RWPE2 (cell line): ENCODE measurements at regions not wholly inside any gene's neighbourhood (a gene's known extent, or its start where the extent isn't known, plus 50 kb on each side); places are given as distances from the start of the nearest gene placed in this dataset.

Source experiments
- ATAC-seq: fragments of 200-7000 bp; cut with Tn5 transposase; 3 replicates; pipeline ENCODE4 v1.9.1; 2021; ENCODE audit warnings: low read depth
- DNase-seq: peaks from one replicate; pipeline ENCODE4 v3.0.0-alpha.2; 2020; ENCODE audit warnings: low spot score
- H3K27ac ChIP-seq: fragments of 450-650 bp; 2 replicates; pipeline ENCODE4 v1.5.1; 2017; ENCODE audit warnings: mild to moderate bottlenecking; ENCODE audit not compliant: poor library complexity, severe bottlenecking
- H3K27me3 ChIP-seq: fragments of 250-450 bp; sonication (Bioruptor Pico); 2 replicates; pipeline ENCODE4 v1.5.1; 2021; ENCODE audit warnings: mild to moderate bottlenecking, moderate library complexity; ENCODE audit not compliant: insufficient read depth, poor library complexity, severe bottlenecking
- H3K36me3 ChIP-seq: fragments of 250-450 bp; sonication (Bioruptor Pico); 2 replicates; pipeline ENCODE4 v1.5.1; 2020; ENCODE audit warnings: low read depth, mild to moderate bottlenecking, moderate library complexity
- H3K4me1 ChIP-seq: fragments of 250-450 bp; sonication (Bioruptor Pico); 2 replicates; pipeline ENCODE4 v1.5.1; 2021; ENCODE audit warnings: mild to moderate bottlenecking, moderate library complexity; ENCODE audit not compliant: insufficient read depth, poor library complexity, severe bottlenecking
- H3K4me3 ChIP-seq: fragments of 250-450 bp; sonication (Bioruptor Pico); 2 replicates; pipeline ENCODE4 v1.5.1; 2021; ENCODE audit warnings: mild to moderate bottlenecking, moderate library complexity; ENCODE audit not compliant: severe bottlenecking
- H3K9me3 ChIP-seq: fragments of 250-450 bp; sonication (Bioruptor Pico); 2 replicates; pipeline ENCODE4 v1.5.1; 2021; ENCODE audit warnings: mild to moderate bottlenecking, moderate library complexity; ENCODE audit not compliant: severe bottlenecking
- CTCF ChIP-seq: fragments of 450-650 bp; IDR thresholded peaks from one replicate; pipeline ENCODE4 v1.5.1; 2017; ENCODE audit warnings: mild to moderate bottlenecking, moderate library complexity; ENCODE audit not compliant: poor library complexity, severe bottlenecking

DNA sequence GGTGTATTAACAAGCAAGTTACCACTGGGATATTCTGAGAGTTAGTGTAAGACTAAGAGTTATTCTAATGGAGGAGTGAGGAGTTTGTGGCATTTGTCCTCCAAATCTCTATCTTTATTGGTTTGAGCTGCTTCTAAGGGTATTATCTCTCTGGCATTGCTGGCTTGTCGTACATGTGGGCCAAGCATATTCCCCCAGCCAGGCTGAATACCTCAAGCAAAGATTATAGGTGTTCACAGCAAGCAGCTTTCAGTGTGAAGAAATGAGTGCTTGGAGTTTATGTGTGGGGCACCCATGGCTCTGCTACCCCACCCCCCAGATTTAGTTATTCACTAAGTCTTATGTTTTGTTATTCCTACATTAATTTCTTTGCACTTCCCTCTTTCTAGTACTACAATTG, 193.6 kb upstream of the FANCL start:
- Histone ChIP-seq H3K27ac (no peak overlapping the region), H3K4me1 (no peaks in the 10 kb centered on the region), H3K27me3 (peaks cover 6% of the 10 kb centered on the region), H3K4me3 (no peak overlapping the region), H3K36me3 (no peaks in the 10 kb centered on the region), H3K9me3 (no peaks in the 10 kb centered on the region)
- no peak for DNase-seq
- no peak for TF ChIP-seq CTCF
- ATAC-seq, result no peak

- H3K27me3 ChIP-seq, result peaks cover 18% of the 10 kb centered on the region
- no peak overlapping the region for H3K27ac ChIP-seq
- DNase-seq (no peak), ATAC-seq (no peak)
- H3K4me3 ChIP-seq, result no peak overlapping the region
- H3K4me1 ChIP-seq, result no peaks in the 10 kb centered on the region
- TF ChIP-seq CTCF, result no peak
- no peaks in the 10 kb centered on the region for H3K36me3 ChIP-seq
- H3K9me3 ChIP-seq, result no peaks in the 10 kb centered on the region
Measured at GRCh38 chr2:58432491-58433170, 191.5 kb upstream of the FANCL start.

- Histone ChIP-seq H3K36me3 (no peaks in the 10 kb centered on the region), H3K9me3 (no peaks in the 10 kb centered on the region), H3K27me3 (peaks cover 26% of the 10 kb centered on the region), H3K4me3 (no peak overlapping the region), H3K27ac (no peak overlapping the region), H3K4me1 (no peaks in the 10 kb centered on the region)
- DNase-seq (no peak), ATAC-seq (peak; percentile 13; the same call in 2 of the 3 replicates)
- TF ChIP-seq CTCF, result no peak
Measured at GRCh38 chr2:58429014-58429875, 188.1 kb upstream of the FANCL start.

GRCh38 chr2:58428096-58429013, 187.2 kb upstream of the FANCL start:
- no peaks in the 10 kb centered on the region for H3K9me3 ChIP-seq
- no peaks in the 10 kb centered on the region for H3K36me3 ChIP-seq
- ATAC-seq (peak; percentile 66), DNase-seq (no peak)
- peak overlapping the region; percentile 36 for H3K4me3 ChIP-seq
- no peak overlapping the region for H3K27ac ChIP-seq
- H3K4me1 ChIP-seq, result no peaks in the 10 kb centered on the region
- peaks cover 26% of the 10 kb centered on the region for H3K27me3 ChIP-seq
- TF ChIP-seq CTCF, result no peak
